Neutrophil (primary cell): ENCODE measurements at regions not wholly inside any gene's neighbourhood (a gene's known extent, or its start where the extent isn't known, plus 50 kb on each side); places are given as distances from the start of the nearest gene placed in this dataset.

ENCODE experiments used
- H3K27ac ChIP-seq: fragments of 200-600 bp; sonication (generic); 2 replicates; pipeline ENCODE4 v1.5.1; 2016; ENCODE audit warnings: mild to moderate bottlenecking, moderate library complexity
- H3K27me3 ChIP-seq: fragments of 200-600 bp; sonication (generic); 2 replicates; pipeline ENCODE4 v1.6.0; 2016; ENCODE audit warnings: mild to moderate bottlenecking
- H3K36me3 ChIP-seq: fragments of 200-600 bp; sonication (generic); 2 replicates; pipeline ENCODE4 v1.5.1; 2017
- H3K4me1 ChIP-seq, 2 experiments: fragments of 200-600 bp in 1 of 2; sonication (generic) in 1 of 2; 1 replicate in 1 of 2; 2 replicates in 1 of 2; pipeline versions ENCODE4 v1.5.1 to v1.6.1; 2013 to 2016; ENCODE audit warnings: low read depth in 1 of 2, low read length in 1 of 2, mild to moderate bottlenecking in 1 of 2, moderate library complexity in 1 of 2; ENCODE audit not compliant: control insufficient read depth in 1 of 2, insufficient read depth in 1 of 2
- H3K4me3 ChIP-seq, 2 experiments: fragments of 200-600 bp in 1 of 2; sonication (generic) in 1 of 2; 1 replicate in 1 of 2; 2 replicates in 1 of 2; pipeline ENCODE4 v1.5.1; 2013 to 2016; ENCODE audit warnings: low read depth in 1 of 2, low read length in 1 of 2, mild to moderate bottlenecking in 1 of 2, moderate library complexity in 1 of 2
- H3K9me3 ChIP-seq: fragments of 200-600 bp; sonication (generic); 2 replicates; pipeline ENCODE4 v1.5.1; 2016
- CTCF ChIP-seq: fragments of 200-600 bp; sonication (generic); IDR thresholded peaks from 2 replicates; pipeline ENCODE4 v1.5.1; 2016; ENCODE audit warnings: antibody characterized with exemption

- Histone ChIP-seq H3K4me1 (no peaks in the 10 kb centered on the region), H3K9me3 (no peaks in the 10 kb centered on the region), H3K27ac (no peak overlapping the region), H3K27me3 (no peaks in the 10 kb centered on the region), H3K4me3 (no peak overlapping the region), H3K36me3 (no peaks in the 10 kb centered on the region)
- no peak for TF ChIP-seq CTCF
Observed at GRCh38 chr18:78448106-78448505, 531.5 kb upstream of the SALL3 start.

- TF ChIP-seq CTCF, result no peak
- Histone ChIP-seq H3K9me3 (no peaks in the 10 kb centered on the region), H3K4me3 (no peak overlapping the region), H3K27ac (no peak overlapping the region), H3K4me1 (no peaks in the 10 kb centered on the region), H3K36me3 (no peaks in the 10 kb centered on the region), H3K27me3 (no peaks in the 10 kb centered on the region)
Observed at GRCh38 chr18:78448591-78448990, 531.0 kb upstream of the SALL3 start.

- Histone ChIP-seq H3K4me1 (no peaks in the 10 kb centered on the region), H3K27ac (no peak overlapping the region), H3K27me3 (no peaks in the 10 kb centered on the region), H3K4me3 (no peak overlapping the region), H3K9me3 (no peaks in the 10 kb centered on the region), H3K36me3 (no peaks in the 10 kb centered on the region)
- no peak for TF ChIP-seq CTCF
Observed at GRCh38 chr18:78454221-78454620, 525.4 kb upstream of the SALL3 start.

- no peak for TF ChIP-seq CTCF
- H3K4me3 ChIP-seq, result no peak overlapping the region
- no peak overlapping the region for H3K27ac ChIP-seq
- no peaks in the 10 kb centered on the region for H3K4me1 ChIP-seq
- H3K36me3 ChIP-seq, result no peaks in the 10 kb centered on the region
- no peaks in the 10 kb centered on the region for H3K27me3 ChIP-seq
- no peaks in the 10 kb centered on the region for H3K9me3 ChIP-seq
Observed at GRCh38 chr18:78455386-78455785, 524.2 kb upstream of the SALL3 start.

- H3K4me3 ChIP-seq, result no peak overlapping the region
- H3K27me3 ChIP-seq, result no peaks in the 10 kb centered on the region
- H3K36me3 ChIP-seq, result no peaks in the 10 kb centered on the region
- no peaks in the 10 kb centered on the region for H3K9me3 ChIP-seq
- no peaks in the 10 kb centered on the region for H3K4me1 ChIP-seq
- TF ChIP-seq CTCF, result no peak
- no peak overlapping the region for H3K27ac ChIP-seq
Observed at GRCh38 chr18:78457011-78457410, 522.6 kb upstream of the SALL3 start.

GRCh38 chr18:78457731-78458130, 521.9 kb upstream of the SALL3 start:
- Histone ChIP-seq H3K9me3 (no peaks in the 10 kb centered on the region), H3K36me3 (no peaks in the 10 kb centered on the region), H3K27ac (no peak overlapping the region), H3K4me3 (no peak overlapping the region), H3K4me1 (no peaks in the 10 kb centered on the region), H3K27me3 (no peaks in the 10 kb centered on the region)
- TF ChIP-seq CTCF, result no peak
